ENCODE measurements at regions not wholly inside any gene's neighbourhood (a gene's known extent, or its start where the extent isn't known, plus 50 kb on each side); places are given as distances from the start of the nearest gene placed in this dataset.

DNA sequence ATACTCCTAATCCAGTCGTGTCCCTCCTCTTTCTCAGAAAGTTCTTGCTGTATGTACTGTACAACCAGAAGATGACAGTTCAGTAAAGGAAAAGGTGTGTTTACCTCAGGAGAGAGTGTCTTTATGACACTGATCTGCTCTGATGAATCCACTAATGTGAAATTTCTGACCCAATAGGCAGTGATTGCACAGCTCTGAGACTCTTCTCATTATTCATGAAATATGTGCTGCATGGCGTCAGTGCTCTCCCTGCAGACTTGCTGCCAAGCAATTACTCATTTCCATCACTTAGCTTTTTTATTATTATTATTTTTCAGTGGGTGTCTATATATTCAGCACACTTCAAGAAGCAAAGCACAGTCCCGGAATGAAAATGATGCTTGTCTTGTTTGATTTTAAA, 389.0 kb downstream of the RASEF start:
- DNase-seq: no peak

DNA sequence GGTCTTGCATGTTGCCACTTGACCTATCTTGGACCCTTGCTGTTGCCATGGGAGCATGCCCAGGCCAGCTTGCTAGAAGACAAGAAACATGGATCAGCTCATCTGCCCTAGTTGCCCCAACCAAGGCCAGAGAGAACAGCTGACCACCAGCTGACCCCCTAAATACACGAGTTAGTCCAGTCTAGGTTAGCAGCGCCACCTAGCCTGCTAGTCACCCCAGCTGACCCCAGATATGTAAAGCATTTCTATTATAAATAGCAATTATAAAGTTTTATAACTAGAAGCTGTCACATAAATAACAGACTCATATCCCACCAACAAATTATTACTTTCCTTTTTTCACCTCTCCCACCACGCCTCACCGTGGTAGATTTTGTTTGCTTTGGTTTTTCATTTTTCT, 387.8 kb downstream of the RASEF start:
- no peak for DNase-seq

DNA sequence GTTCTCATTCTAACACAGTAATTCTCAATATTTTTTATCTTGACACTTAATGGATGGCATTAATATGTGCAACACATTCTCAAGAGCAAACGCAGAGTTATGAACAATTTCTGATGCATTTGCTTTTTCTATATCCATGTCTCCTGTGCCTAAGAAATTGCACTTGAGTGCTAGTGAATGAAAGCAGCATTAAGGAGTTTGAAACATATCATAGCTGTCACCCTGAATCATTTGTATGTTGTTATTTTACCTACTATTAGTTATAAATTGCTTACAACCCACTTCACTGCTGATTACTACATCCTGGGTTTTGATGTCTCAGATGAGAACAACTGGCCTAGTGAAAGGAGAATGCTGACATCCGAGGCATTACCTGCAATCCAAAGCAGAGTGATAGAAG, 387.3 kb downstream of the RASEF start:
- DNase-seq: no peak

DNA sequence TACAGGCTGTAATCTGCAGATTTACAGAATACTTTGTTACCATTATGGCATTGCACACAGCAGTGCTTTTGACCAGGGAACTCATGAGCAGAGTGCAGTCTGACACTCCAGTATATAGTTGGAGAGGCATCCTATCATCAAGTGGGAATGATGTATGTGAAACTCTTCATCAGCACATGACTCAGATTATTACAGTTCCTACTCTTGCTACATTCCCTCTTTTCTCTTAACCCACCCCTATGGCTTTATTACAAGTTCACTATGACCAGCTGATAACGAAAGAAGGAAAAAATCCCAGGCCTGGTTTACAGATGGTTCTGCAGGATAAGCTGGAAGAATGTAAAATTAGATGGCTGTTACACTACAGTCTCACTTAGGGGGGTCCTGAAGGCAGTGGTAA, 385.9 kb downstream of the RASEF start:
- DNase-seq: no peak

DNA sequence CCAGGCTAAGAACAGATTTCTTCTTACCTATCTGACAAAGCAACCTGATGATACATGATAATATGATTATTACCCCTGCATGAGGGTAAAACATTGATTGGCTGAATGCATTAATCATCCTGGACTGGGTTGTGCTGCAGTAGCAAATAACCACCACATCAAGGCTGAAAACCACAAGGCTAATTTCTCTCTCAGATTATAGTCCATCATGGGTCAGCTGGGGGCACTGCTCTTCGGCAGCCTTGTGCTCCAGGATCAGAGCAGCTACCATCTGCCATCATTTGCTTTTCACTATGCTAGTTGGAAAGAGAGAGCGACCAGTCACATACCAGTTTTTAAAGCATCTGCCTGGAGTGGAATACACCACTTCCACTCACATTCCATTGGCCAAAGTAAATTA, 383.5 kb downstream of the RASEF start:
- no peak for DNase-seq

DNA sequence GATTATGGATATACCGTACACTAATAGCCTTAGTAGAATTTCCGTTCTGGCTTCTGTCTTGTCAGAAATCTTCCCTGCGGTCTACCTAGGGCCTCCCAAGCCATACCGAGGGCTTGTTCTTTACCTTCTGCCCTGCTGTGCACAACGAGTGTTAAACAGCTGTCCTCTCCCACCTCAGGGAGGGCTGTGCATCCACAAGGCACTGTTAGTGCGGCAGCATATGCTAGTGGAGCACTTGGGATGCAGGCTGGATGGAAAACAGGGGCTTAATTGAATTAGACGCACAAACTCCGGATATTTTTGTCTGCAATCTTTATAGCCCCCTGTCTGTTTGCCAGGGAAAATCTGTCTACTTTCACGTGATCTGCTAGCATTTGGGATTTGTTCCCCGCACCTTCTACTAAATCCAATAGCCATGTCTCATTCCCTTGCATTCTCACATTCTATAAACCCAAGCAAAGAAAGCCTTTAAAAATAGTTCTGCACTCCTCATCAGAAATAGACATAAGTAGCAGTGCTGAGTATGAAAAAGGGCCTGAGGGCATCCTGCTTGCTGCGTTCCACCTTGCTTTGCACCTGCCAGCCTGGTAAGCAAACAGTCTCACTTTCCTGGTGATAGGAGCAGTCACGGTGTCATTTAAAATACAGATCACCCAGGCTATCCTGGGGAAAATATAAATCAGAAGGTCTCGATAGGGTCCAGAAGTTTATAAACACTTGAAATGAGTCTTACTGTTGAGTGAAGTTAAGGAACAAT, 382.6 kb downstream of the RASEF start:
- DNase-seq: no peak

DNA sequence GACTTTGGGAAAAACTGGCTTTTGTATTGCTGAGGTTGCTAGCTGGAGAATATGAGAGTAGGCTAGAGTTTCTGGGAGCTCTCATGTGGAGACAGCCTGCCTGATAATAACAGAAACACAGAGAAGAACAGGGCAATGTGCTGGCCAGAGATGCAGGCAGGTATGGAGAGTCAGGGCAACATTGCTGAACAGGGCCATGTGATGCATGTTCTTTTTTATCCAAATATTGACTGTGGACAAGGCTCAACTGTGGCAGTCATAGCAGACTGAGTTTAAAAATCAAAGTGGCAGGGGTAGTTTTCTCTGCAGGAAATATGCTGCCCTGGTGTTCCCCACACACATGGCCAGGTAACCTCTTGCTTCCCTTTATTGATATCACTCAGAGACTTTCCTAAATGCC, 381.1 kb downstream of the RASEF start:
- no peak for DNase-seq

DNA sequence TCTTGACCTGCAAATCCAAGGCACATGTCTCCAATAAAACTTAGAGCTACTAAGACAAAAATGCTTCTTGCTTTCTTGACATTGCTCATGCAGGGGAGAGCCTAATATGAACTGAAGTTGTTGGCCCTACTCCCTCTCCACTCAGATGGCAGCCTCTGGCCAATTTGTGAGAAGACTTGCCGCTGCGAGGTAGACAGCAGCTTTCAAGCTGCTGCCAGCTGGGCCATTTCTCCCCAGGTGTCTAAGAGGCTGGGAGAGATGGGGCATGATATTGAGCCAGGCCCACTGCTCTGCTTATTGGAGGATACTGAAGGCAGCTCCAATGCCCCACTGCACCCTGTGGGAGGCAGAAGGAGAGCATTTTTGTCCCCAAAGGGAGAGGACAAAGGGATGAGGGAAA, 380.5 kb downstream of the RASEF start:
- DNase-seq: peak in 1 of 2 experiments; percentile 39

DNA sequence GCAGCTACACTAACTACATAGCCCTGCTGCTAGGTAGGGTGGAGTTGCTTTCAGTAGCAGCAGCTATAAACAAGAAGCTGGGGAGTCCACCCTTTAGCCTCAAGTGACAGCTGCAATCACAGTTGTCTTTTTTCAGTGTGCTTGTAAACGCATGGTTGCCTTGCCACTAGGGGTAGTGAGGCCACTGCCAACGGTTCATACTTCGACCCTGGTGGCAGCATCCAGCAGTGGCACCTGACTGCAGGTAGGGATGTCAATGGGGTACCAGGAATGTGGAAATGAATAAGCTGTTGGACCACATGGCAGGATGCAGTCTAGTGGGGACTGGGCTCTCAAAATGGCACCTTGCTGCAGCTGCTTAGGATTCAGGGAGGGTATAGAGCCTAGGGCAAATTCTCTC, 367.2 kb downstream of the RASEF start:
- no peak for DNase-seq

DNA sequence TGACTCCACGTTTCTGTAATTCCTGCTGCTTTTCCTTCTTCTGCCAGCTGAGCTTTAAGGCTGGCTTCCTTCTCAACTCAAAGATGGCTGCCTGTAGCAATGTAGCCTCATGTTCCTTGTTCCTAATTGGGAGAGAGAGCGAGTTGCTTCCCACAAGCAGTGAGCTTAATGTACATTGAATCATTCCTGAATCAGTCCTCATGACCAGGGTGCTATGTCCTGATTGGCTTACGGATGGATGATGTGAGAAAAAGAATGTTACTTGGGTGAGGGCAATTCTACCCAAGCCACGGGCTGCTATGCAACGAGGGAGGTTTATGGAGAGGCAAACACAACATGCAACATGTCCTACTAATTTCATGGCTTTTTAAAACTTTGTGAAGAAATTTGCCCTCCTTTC, 356.2 kb downstream of the RASEF start:
- DNase-seq: no peak

DNA sequence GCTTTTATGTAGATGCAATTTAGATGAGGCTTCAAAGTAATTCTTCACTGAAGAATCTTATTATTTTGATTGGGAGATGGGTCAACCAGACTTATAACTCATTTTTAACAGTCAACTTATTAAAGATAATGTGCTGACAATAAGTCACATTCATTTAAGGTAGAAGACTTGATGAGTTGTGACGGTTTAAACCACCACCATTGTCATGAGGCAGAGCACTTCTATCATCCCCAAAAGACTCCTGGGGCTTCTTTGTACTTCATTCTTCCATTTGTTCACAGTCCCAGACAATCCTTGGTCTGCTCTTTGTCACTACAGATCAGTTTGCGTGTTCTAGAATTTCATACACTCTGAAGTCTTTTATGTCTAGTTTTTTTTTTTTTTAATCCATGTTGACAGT, 346.1 kb downstream of the RASEF start:
- no peak for DNase-seq

DNA sequence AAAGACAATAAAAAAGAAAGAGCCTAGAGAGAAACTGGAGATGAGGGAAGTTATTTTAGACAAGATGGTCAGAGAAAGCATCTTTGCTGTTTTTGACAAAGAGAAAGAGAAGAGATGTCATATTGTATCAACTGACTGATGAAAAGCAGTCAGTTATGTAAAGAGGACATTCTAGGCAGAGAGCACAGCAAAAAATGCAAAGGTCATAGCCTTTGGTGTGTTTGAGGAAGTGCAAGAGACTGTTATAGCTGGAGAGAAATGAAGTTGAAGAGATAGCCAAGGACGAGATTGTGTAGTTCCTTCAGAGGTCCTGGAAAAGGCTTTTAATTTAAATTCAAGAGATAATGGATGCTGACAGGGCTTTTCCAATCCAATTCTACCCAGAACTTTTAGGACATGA, 342.4 kb downstream of the RASEF start:
- DNase-seq: no peak

DNA sequence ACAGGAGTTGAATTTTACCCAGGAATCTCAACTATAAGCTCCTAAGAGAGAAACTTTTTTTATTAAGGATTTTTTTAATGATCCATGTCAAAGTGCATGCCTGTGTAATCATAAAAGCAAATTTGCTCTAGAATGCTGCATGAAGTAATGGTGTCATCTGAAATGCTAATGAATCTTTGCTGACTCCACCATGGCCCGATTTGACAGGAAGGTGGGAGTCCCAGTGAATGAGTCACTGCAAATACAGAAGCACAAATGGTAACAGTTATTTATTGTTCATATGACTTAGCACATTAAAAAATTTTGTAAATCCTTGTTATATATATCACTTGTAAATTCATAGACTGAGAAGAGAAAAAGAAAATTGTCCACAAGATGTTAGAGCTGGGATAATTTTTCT, 341.3 kb downstream of the RASEF start:
- DNase-seq: no peak

DNA sequence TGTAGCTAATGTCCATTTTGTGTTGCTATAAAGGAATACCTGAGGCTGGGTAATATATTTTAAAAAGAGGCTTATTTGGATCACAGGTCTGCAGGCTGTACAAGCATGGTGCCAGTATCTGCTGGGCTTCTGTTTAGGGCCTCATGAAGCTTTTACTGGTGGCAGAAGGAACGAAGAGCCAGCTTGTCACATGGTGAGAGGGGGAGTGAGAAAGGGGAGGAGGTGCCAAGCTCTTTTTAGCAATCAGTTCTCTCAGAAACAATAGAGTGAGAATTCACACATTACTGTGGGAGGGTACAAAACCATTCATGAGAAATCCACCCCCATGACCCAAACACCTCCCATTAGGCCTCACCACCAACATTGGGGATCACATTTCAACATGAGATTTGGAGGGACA, 340.9 kb downstream of the RASEF start:
- DNase-seq: no peak

DNA sequence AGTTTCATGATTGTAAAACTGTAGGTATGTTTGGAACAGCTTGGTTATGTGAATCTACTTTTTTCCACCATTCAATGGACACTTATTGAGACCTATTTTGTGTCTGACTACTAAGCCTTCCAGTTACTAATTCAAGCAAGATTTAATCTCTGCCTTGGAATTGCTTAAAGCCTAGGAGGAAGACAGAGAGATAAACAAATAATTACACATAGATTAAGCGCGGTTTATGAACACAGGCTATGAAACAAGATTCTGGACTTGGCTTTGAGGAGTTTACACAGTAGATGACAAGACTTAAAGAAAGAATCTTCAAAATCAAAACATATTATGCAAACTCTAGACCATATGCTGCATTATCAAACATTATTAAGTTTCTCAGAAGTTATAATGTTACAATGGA, 340.4 kb downstream of the RASEF start:
- no peak for DNase-seq

DNA sequence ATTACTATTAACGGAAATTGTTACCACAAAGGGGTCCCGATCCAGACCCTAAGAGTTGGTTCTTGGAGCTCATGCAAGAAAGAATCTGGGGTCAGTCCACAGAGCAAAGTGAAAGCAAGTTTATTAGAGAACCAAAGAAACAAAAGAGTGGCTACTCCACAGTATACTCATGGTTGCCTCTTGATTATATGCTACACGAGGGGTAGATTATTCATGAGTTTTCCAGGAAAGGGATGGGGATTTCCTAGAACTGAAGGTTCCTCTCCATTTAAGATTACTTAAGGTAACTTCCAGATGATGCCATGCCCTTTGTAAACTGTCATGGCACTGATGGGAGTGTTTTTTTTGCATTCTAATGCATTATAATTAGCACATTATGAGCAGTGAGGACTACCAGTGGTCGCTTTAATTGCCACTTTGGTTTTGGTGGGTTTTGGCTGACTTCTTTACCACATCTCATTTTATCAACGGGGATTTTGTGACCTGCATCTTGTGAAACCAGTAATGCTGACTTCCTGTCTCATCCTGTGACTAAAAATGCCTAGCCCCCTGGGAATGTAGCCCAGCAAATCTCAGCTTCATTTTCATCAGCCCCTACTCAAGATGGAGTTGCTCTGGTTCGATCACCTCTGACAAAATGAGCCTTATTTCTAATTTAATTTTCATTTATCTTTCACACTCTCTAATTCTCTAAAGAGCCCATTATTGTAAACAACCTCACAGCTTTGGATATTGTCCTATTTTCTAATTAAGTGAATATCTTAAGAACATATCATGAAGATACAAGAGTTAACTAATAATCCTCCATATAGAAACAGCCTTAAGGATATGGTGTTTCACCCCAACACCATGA, 336.3 kb downstream of the RASEF start:
- DNase-seq: no peak

DNA sequence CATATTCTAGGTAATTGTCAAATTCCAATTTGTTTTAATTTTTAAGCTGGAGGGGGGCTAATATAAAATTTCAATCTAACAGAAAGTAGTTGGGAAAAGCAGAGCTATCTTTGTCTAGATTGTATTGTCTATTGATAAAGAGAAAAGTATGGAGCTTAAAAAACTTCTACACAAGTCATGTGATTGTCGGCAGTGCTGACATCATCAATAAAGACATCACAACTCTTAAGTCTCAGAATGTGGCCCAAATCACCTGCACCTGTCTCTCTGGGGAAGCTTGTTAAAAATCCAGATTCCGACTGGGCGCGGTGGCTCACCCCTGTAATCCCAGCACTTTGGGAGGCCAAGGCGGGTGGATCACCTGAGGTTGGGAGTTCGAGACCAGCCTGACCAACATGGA, 333.8 kb downstream of the RASEF start:
- no peak for DNase-seq

DNA sequence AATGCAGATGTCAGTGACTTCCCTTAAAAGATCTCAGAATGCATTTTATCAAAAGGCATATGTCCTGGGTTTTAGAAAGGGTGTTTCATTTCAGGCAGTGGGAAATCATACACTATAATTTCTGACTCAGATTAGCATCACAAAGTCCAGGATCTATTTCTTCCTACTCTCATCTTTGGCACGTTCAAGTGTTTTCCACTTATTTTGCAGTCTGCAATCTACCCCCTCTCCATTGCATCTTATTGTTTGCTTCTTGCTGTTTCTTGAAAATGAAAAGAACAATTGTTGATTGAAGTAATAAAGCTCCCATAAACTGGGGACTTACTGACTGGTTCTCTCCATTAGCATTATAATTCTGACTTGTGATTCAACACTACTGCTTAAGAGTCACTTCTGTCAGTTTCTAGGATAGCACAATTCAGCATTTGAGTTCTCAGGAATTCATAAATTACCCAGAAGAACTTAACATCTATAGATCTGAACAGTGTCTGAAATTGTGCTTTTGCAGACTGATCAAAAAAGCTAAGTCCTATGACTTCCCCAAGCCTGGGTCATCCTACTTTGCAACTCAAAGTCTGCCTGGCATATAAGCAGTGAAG, 332.9 kb downstream of the RASEF start:
- DNase-seq: no peak

DNA sequence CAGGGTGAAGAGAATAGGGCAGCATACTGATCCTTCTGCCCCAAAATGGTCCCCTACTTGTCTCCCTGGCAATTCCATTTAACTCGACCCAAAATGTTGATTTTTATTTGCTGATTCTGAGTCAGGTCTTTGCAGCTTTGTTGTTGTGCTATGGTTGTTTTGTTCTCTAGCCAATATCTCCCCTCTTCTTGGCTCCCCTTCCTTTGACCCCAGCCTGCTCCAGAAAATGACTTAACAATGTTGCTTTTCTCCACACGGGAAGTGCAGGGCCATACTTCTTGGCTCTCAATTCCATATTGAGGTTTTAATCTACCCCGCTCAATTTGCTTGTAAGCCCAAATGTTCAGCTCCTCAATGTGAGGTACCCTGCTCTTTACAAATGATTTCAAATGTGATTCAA, 330.0 kb downstream of the RASEF start:
- no peak for DNase-seq

DNA sequence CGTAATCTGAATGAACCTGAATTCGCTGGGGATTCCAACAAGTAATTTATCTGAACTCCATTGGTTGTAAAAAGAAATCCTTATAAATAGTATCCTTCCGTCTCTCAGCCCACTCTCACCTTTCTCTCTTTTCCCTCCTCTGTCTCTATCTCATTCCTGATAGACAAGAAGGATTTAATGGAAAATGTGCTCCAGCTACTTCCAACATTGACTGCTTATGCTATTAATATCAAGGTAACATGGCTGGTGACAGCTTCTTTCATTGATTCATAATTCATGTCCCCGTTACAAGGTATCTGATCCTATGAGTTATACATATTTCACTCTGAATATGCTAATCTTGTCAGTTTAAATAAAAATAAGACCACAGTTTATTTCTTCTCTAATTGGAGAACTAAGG, 326.8 kb downstream of the RASEF start:
- DNase-seq: no peak

DNA sequence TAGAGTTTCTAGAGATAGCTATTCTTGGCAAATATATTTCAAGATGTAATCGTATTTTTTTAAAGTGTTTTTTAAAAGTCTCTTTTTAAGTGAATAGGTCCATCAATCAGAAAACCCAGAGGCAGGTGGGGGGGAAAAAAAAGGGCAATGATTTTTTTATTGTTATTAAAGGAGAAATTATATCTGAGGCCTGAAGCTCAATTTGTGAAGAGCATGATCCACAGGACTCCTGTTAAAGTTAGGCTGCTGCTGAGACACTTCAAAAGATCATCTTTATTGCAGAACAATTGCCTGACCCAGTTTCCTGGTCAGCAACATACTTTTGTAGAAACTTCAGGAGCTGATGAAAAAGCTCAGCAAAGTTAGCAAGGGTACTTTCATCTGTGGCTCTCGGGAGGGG, 326.2 kb downstream of the RASEF start:
- no peak for DNase-seq

DNA sequence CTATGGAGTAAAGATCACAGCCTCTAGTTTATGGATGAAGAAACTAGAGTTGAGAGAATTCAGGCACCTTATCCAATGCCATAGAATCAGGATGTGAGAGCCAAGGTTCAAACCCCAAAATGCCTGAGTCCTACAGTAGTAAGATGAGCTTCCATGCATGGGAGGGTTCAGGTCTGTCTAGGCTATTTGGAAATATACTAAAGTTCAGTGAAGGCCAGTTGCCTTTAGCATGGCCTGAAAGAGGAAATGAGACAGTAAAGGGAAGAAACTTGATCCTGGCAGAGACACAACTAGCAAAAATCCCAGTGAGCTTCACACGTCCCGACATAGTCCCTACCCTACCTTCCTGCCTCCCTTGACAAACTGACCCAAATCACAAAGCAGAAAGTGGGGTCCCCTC, 317.0 kb downstream of the RASEF start:
- DNase-seq: no peak

DNA sequence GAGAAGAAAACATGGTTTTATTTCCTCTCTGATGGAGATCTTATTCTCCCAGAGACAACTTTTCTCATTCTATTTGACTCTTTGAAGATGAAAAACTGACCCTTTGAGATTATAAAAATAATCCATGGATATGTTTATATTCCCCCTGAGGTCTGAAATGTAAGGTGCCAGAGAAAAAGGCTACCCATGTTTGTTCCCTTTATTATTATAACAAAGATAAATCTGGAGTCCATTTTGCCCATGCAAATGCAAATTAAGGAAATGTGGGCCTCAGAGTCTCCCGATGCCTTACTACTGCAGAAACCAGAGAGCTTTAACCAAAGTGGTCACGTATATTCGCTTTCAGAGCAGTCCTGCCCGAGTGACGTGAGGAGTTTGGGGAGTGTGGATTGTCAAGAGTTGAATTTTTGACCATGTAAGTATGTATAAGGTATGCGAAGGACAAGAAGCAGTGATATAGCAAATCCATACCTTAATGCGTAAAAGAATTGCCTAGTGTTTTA, 312.5 kb downstream of the RASEF start:
- DNase-seq: no peak

DNA sequence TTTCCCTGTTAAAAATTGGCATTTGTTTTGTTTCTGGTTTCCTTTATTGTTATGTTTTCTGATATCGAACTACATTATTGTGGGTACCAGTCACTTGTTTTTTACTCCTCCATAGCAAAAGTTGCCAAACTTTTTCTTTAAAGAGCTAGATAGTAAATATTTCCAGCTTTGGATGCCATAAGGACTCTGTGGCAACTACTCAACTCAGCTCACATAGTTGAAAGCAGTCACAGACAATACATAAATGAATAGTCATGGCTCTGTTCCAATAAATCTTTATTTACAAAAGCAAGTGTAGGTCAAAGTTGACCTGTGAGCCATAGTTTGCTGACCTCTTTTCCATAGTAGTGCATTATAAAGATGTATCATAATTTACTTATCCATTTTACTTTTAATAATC, 305.0 kb downstream of the RASEF start:
- no peak for DNase-seq
